GM12865 (cell line): ENCODE measurements at regions not wholly inside any gene's neighbourhood (a gene's known extent, or its start where the extent isn't known, plus 50 kb on each side); places are given as distances from the start of the nearest gene placed in this dataset.

Experiments
- DNase-seq: peaks from one replicate; pipeline ENCODE4 v3.0.0; 2010; ENCODE audit warnings: low read depth
- H3K4me3 ChIP-seq: 2 replicates; pipeline ENCODE4 v1.5.1; 2011; ENCODE audit warnings: mild to moderate bottlenecking, low read depth, low read length, control low read depth
- TF ChIP-seq, protein P1 (sequence below): IDR thresholded peaks from 2 replicates; pipeline ENCODE4 v1.5.1; 2011; ENCODE audit warnings: low read length, control low read depth, low read depth, inconsistent platforms; ENCODE audit not compliant: insufficient read depth; ENCODE audit errors: missing control alignments

DNA sequence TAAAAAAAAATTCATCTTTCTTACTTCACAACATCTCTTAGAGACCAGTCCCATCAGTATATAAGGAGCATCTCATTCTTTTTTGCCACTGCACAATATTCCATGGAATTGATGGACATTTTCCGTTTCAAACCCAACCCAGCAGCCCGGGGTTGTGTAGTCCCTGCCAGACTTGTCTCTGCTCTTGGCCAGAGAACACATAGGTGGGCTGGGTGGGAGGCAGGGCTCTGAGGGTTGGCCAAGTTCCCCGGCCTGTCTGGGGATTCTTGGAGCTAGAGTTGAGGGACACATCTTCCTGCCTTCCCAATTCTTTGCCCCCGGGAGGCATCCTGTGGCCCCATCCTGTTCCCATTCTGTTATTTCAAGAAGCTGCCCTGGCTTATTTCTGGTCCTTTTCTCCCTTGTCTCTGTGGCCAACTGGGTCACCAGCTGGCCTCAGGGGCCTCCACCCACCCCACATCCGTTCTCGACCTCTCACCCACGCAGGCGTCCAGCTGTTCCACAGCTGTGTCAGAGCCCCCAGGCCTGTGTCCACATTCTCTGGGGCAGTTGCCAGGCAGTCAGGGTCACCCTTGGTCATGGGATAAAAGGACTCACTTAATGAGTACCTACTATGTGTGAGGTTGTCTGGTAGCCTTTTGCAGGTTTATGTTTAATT, 52.0 kb upstream of the CCDC63 start:
- TF ChIP-seq, protein P1, sequence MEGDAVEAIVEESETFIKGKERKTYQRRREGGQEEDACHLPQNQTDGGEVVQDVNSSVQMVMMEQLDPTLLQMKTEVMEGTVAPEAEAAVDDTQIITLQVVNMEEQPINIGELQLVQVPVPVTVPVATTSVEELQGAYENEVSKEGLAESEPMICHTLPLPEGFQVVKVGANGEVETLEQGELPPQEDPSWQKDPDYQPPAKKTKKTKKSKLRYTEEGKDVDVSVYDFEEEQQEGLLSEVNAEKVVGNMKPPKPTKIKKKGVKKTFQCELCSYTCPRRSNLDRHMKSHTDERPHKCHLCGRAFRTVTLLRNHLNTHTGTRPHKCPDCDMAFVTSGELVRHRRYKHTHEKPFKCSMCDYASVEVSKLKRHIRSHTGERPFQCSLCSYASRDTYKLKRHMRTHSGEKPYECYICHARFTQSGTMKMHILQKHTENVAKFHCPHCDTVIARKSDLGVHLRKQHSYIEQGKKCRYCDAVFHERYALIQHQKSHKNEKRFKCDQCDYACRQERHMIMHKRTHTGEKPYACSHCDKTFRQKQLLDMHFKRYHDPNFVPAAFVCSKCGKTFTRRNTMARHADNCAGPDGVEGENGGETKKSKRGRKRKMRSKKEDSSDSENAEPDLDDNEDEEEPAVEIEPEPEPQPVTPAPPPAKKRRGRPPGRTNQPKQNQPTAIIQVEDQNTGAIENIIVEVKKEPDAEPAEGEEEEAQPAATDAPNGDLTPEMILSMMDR: no peak
- no peak overlapping the region for H3K4me3 ChIP-seq
- DNase-seq: peak; percentile 51

DNA sequence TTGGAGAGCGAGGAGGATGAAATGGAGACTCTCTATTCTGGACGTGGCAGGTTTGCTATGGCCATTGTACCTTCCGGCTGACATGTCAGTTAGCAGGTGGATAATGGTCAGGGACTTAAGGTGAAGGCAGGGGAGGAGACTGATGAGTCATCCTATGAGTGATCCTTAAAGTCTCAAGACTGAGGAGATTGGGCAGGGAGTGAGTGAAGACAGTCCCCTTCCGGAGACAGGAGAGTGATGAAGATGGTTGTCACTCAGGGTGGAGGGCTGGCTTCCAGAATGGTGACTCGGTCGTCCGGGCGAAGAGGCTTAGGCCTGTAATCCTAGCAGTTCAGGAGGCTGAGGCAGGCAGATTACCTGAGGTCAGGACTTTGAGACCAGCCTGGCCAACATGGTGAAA, 49.8 kb upstream of the CCDC63 start:
- TF ChIP-seq, protein P1: no peak
- no peak overlapping the region for H3K4me3 ChIP-seq
- DNase-seq: no peak
